ENCODE measurements at regions not wholly inside any gene's neighbourhood (a gene's known extent, or its start where the extent isn't known, plus 50 kb on each side); places are given as distances from the start of the nearest gene placed in this dataset.

GRCh38 chrX:39421006-39421405 is 619.7 kb downstream of the MID1IP1 start:
- TF ChIP-seq CTCF (IDR thresholded peaks at IDR 0.05) (no peak), POLR2A (IDR thresholded peaks at IDR 0.05) (no peak)
